Neural cell (in vitro differentiated cells): ENCODE measurements at regions not wholly inside any gene's neighbourhood (a gene's known extent, or its start where the extent isn't known, plus 50 kb on each side); places are given as distances from the start of the nearest gene placed in this dataset.

Experiments
- H2AFZ ChIP-seq: fragments of 200-600, 300-800 bp; sonication (generic), shearing (Covaris generic); 2 replicates; pipeline ENCODE4 v1.6.0; 2014; ENCODE audit warnings: low read depth, mild to moderate bottlenecking, antibody characterized with exemption, low read length, moderate library complexity
- H3F3A ChIP-seq: fragments of 200-600 bp; shearing (Covaris generic); 2 replicates; pipeline ENCODE4 v1.6.1; 2016; ENCODE audit warnings: mild to moderate bottlenecking, moderate library complexity, mixed read lengths, antibody characterized with exemption, low read length; ENCODE audit not compliant: insufficient read depth, poor library complexity, severe bottlenecking
- H3K27ac ChIP-seq: fragments of 200-600, 300-800 bp; sonication (generic), shearing (Covaris generic); 2 replicates; pipeline ENCODE4 v1.5.1; 2014; ENCODE audit warnings: mild to moderate bottlenecking, low read length, moderate library complexity
- H3K27me3 ChIP-seq: fragments of 300-800, 200-600 bp; sonication (generic), shearing (Covaris generic); 2 replicates; pipeline ENCODE4 v1.6.0; 2014; ENCODE audit warnings: mild to moderate bottlenecking, low read depth, low read length, moderate library complexity; ENCODE audit not compliant: insufficient read depth
- H3K36me3 ChIP-seq: fragments of 300-800, 200-600 bp; sonication (generic), shearing (Covaris generic); 2 replicates; pipeline ENCODE4 v1.5.1; 2014; ENCODE audit warnings: mild to moderate bottlenecking, antibody characterized with exemption, low read length, moderate library complexity; ENCODE audit not compliant: insufficient read depth
- H3K4me2 ChIP-seq: fragments of 300-800, 200-600 bp; sonication (generic), shearing (Covaris generic); 2 replicates; pipeline ENCODE4 v1.6.0; 2014; ENCODE audit warnings: mild to moderate bottlenecking, low read length
- H3K4me3 ChIP-seq: fragments of 300-800, 200-600 bp; sonication (generic), shearing (Covaris generic); 2 replicates; pipeline ENCODE4 v1.5.1; 2014; ENCODE audit warnings: mild to moderate bottlenecking, low read length, moderate library complexity
- H3K79me2 ChIP-seq: fragments of 200-600 bp; shearing (Covaris generic); replicated peaks from 2 replicates; pipeline ENCODE4 v1.6.0; 2014; ENCODE audit warnings: mild to moderate bottlenecking, low read length, moderate library complexity; ENCODE audit not compliant: insufficient read depth
- H3K9ac ChIP-seq: fragments of 300-800, 200-600 bp; sonication (generic), shearing (Covaris generic); 2 replicates; pipeline ENCODE4 v1.6.1; 2016; ENCODE audit warnings: mild to moderate bottlenecking, low read length, mixed read lengths
- H3K9me2 ChIP-seq: fragments of 200-600 bp; shearing (Covaris generic); 2 replicates; pipeline ENCODE4 v1.6.1; 2016; ENCODE audit warnings: mild to moderate bottlenecking, low read length, mixed read lengths; ENCODE audit not compliant: insufficient read depth
- H3K9me3 ChIP-seq: fragments of 200-600, 300-800 bp; sonication (generic), shearing (Covaris generic); 2 replicates; pipeline ENCODE4 v1.6.1; 2016; ENCODE audit warnings: mild to moderate bottlenecking, mixed run types, low read length, moderate library complexity, mixed read lengths
- H4K20me1 ChIP-seq: fragments of 200-600 bp; shearing (Covaris generic); 2 replicates; pipeline ENCODE4 v1.6.1; 2016; ENCODE audit warnings: mild to moderate bottlenecking, mixed run types; ENCODE audit not compliant: insufficient read depth
- CTCF ChIP-seq: fragments of 450-650 bp; IDR thresholded peaks from 2 replicates; pipeline ENCODE4 v1.5.1; 2014; ENCODE audit warnings: antibody characterized with exemption, mild to moderate bottlenecking, moderate library complexity; ENCODE audit not compliant: poor library complexity, severe bottlenecking
- EP300 ChIP-seq: fragments of 450-650 bp; conservative IDR thresholded peaks from 2 replicates; pipeline ENCODE4 v1.6.1; 2014; ENCODE audit warnings: antibody characterized with exemption, mild to moderate bottlenecking, moderate library complexity; ENCODE audit not compliant: poor library complexity, severe bottlenecking
- EZH2 ChIP-seq: fragments of 200-600, 300-800 bp; shearing (Covaris generic), sonication (generic); IDR thresholded peaks from 2 replicates; pipeline ENCODE4 v1.6.1; 2014; ENCODE audit warnings: antibody characterized with exemption, low read length, borderline replicate concordance, mild to moderate bottlenecking; ENCODE audit not compliant: insufficient read depth, poor library complexity, severe bottlenecking
- MXI1 ChIP-seq: fragments of 450-650 bp; conservative IDR thresholded peaks from 2 replicates; pipeline ENCODE4 v1.6.1; 2014; ENCODE audit warnings: antibody characterized with exemption, mild to moderate bottlenecking; ENCODE audit not compliant: poor library complexity, severe bottlenecking
- POLR2AphosphoS5 ChIP-seq: IDR thresholded peaks from 2 replicates; pipeline ENCODE4 v1.6.1; 2012
- RAD21 ChIP-seq: fragments of 450-650 bp; conservative IDR thresholded peaks from 2 replicates; pipeline ENCODE4 v1.6.1; 2014; ENCODE audit warnings: antibody characterized with exemption, mild to moderate bottlenecking, moderate library complexity
- REST ChIP-seq: IDR thresholded peaks from 2 replicates; pipeline ENCODE4 v1.6.1; 2012; ENCODE audit warnings: borderline replicate concordance
- SMC3 ChIP-seq: fragments of 450-650 bp; conservative IDR thresholded peaks from 2 replicates; pipeline ENCODE4 v1.6.1; 2014; ENCODE audit warnings: antibody characterized with exemption, mild to moderate bottlenecking, moderate library complexity; ENCODE audit not compliant: poor library complexity
- TAF1 ChIP-seq: IDR thresholded peaks from 2 replicates; pipeline ENCODE4 v1.6.1; 2012; ENCODE audit warnings: low read depth

GRCh38 chr6:154582696-154583095, 72.2 kb upstream of the CNKSR3 start:
- TF ChIP-seq EP300 (no peak), POLR2AphosphoS5 (no peak), REST (no peak), EZH2 (no peak), TAF1 (no peak), CTCF (no peak)
- Histone ChIP-seq H3K27me3 (no peaks in the 10 kb centered on the region), H3K9me3 (no peaks in the 10 kb centered on the region), H2AFZ (no peak overlapping the region), H3K4me3 (no peak overlapping the region), H3K27ac (no peak overlapping the region), H4K20me1 (no peaks in the 10 kb centered on the region), H3K9me2 (no peaks in the 10 kb centered on the region), H3K9ac (no peak overlapping the region), H3K36me3 (no peaks in the 10 kb centered on the region), H3F3A (no peaks in the 10 kb centered on the region), H3K79me2 (no peaks in the 10 kb centered on the region), H3K4me2 (no peak overlapping the region)

GRCh38 chr6:154583546-154584188, 73.2 kb upstream of the CNKSR3 start:
- TF ChIP-seq POLR2AphosphoS5 (no peak), CTCF (no peak), EZH2 (no peak), TAF1 (no peak), SMC3 (no peak), REST (no peak), RAD21 (no peak), MXI1 (no peak), EP300 (no peak)
- H3K9me3 ChIP-seq: no peaks in the 10 kb centered on the region
- H3K27me3 ChIP-seq: no peaks in the 10 kb centered on the region
- no peaks in the 10 kb centered on the region for H3K9me2 ChIP-seq
- no peaks in the 10 kb centered on the region for H3F3A ChIP-seq
- H4K20me1 ChIP-seq: no peaks in the 10 kb centered on the region
- H3K4me3 ChIP-seq: no peak overlapping the region
- H3K27ac ChIP-seq: no peak overlapping the region
- no peaks in the 10 kb centered on the region for H3K36me3 ChIP-seq
- H3K79me2 ChIP-seq: no peaks in the 10 kb centered on the region
- no peak overlapping the region for H2AFZ ChIP-seq
- H3K9ac ChIP-seq: no peak overlapping the region
- H3K4me2 ChIP-seq: no peak overlapping the region
